ENCODE measurements at regions not wholly inside any gene's neighbourhood (a gene's known extent, or its start where the extent isn't known, plus 50 kb on each side); places are given as distances from the start of the nearest gene placed in this dataset.

DNA sequence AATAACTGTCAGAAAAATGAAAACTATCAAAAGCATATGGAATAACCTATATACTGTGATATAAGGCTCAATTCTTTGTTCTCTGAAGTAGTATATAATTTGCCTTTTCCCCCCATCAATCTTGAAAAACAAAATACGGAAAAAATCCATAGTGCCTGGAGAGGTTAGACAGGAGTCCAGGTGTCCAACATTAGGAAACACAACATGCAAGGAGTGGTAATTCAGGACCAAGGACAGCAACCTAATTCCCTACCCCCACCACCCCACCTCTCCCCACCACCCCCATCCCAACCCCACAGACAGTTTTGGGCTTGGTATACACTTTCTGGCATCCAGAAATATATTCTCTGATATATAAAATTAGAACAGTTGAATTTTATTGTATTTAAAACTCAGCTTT is 55.1 kb upstream of the SLC25A26 start:
- intact Hi-C loops (cut with DNase I, micrococcal nuclease): no loop called here
- DNase-seq (no peak), ATAC-seq (peak; percentile 51)

DNA sequence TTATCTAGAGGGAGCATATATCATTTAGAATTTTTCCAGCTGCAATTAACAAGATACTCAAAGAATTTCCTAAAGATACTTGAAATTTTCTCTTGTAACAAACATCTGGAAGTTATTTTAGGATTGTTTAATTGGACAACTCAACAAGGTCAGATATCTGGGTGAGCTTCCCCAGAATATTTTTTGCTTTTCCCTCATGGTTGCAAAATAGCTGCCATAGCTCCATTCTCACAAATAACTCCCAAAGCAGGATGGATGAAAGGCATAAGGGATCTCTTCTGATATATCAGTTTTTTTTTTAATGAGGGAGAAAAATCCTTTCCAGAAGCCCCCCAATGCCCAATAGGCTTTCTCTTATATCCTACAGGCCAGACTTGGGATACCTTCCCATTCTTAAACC is 56.6 kb upstream of the SLC25A26 start:
- intact Hi-C loops (cut with DNase I, micrococcal nuclease): no loop called here
- no peak for ATAC-seq
- no peak for DNase-seq

DNA sequence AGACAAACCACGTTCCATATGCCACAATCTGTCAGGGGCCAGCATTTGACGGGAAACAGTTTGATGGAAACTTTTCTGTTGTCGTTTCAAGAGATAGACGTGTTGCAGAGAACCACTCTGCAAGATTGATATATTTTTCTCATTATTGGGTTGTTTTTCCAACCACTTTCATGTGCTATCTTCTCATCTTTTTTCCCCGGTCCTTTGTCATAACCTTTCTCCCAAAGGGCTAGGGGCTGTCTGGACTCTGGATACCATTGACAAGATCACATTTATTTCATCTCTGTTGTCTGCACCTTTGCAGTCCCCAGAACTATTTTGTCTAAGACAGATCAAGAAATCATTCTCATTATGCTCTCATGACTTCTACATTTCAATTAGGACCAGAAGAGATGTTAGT is 57.6 kb upstream of the SLC25A26 start:
- no peak for ATAC-seq
- DNase-seq: no peak
- intact Hi-C loops (cut with DNase I, micrococcal nuclease): no loop called here

DNA sequence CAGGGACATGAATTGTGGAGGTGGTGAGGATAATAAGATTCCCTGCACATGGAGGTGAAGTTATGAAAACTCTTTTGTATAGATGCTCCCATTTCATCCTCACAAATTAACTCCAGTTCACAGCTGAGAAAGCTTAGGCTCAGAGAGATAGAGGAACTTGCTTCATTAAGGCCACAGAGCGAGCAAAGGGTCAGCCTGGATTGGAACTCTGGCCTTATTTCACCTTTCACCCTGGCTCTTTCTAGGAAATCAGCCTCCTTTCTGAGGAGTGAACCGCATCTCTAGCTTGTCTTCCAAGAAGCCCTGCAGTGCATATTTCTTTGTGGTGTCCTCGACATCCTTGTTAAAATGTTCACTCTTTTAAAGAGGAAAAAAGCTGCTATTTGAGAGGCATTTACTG is 58.0 kb upstream of the SLC25A26 start:
- DNase-seq (no peak), ATAC-seq (no peak)
- intact Hi-C loops (cut with DNase I, micrococcal nuclease): no loop called here

DNA sequence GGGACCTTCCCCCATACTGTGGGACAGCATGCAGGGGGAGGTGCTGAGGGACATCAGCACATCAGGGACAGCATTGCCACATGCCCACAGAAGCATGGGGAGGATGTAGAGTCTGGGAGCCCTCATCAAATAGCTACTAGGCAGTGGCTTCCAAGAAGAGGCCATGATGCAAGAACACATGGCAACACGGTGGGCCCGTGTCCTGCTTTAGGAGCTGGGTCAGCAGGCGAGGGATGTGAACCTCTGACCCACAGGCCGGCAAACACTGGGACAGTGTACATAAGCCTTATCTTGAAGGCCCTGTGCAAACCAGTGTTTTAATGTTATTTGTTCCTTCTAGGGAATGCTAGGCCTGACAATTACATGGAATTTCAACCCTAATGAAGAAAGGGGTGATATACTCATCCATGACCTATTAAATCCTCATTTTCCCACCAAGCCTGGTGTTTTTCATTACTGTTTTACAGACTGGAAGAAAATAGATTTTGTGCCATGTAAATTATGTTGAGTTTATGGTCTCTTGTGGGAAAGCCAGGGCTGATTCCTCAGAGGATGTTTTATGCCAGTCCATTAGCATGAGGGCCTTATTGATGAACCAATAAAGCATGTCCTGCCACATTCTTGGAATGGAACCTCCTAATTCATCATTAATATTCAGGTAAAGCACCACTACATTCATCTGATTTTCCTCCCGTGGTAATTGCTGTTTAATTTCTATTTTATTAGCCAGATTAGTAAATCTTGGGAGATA is 61.7 kb upstream of the SLC25A26 start:
- DNase-seq: no peak
- ATAC-seq: no peak
- intact Hi-C loops (cut with DNase I, micrococcal nuclease): no loop called here

DNA sequence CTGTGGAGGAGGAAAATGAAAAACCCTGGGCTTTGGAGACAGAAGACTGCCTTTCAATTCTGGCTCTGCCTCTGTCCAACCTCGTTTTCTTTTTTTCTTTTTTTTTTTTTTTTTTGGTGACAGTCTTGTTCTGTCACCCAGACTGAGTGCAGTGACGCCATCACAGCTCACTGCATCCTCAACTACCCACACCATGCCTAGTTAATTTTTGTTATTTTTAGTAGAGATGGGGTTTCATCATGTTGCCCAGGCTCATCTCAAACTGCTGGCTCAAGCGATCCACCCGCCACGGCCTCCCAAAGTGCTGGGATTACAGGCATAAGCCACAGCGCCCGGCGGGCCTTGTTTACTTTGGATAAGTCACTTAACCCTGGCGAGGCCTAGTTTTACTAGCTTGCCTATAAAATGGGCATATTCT is 66.3 kb upstream of the SLC25A26 start:
- intact Hi-C loops (cut with DNase I, micrococcal nuclease): no loop called here
- no peak for DNase-seq
- ATAC-seq: no peak

DNA sequence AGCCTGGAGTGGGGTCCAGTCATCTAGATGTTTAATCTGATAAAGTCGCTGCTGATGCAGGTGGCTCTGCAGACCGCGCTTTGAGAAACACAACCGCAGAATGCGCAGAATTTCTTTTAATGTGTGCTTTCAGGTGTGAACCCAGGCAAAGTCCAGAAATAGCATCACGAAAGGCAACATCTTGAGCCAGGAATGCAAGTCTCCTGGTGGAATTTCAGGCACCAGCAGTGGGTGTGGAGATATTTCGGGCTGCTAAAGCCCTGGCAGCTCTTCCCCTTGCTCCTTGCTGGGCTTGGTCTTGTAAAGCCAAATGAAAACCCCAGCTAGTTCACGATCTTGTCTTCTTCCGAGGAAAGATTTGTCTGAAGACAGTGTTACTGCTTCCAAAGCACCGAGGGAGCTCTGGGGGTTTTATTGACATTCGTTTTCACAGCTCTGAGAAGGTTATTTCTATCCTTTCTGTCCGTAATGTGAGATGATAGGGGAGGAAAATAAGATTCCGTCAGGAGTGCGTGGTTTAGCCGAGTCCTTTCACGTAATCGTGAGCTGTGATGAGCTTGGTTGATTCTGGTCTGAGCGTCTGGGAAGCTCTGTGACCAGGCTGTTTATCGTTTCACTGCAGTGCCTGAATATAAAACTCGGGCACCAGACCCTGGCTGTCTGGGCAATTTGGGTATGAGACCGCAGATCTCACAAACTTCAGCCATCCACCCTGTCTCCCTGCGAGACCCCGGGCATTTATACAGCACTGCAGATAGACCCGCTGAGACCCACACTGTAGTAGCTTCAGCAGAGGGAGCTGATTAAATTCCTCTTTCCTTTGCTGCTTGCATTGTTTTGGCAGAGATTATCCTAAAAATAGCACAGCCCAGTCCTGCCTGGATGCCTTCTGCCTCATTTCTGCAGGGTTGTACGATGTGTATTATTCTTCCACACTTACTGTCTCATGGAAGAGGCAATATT is 67.0 kb upstream of the SLC25A26 start:
- intact Hi-C loops (cut with DNase I, micrococcal nuclease): no loop called here
- ATAC-seq: no peak
- no peak for DNase-seq

DNA sequence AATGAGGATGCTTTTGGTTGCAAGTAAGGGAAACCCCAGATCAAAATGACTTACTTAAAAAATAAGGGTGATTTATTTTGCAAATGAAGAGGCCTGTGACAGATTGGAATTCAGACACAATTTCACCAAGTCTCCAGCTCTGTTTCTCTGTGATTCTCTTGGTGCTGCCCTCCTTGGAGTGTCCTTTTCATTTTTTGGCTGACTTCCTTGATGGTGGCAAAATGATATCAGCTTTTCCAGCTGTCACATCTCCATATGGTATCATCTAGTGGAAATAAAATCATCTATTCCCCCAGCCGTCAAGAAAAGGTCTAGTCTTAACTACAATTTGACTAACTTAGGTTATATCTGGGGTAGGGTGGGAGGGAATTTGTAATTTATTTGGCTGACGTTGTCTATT is 68.5 kb upstream of the SLC25A26 start:
- intact Hi-C loops (cut with DNase I, micrococcal nuclease): no loop called here

DNA sequence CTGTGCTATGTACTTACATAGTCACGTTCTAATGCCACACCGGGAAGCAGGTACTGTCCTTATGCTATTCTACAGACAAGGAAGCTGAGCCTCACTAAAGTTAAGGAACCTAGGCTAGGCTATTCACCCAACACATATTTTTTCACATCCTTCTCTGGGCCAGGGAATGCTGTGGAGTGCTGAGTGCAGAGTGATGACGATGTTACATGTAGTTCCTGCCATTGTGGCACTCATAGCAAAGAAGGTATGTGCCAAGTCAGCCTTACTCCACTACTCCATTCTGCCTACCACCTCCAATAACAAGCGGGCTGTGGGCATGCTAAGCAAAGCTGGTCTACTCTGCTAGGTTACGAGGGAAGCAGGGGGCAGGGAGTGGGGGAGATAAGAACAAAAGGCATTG is 69.8 kb upstream of the SLC25A26 start:
- intact Hi-C loops (cut with DNase I, micrococcal nuclease): no loop called here
- ATAC-seq: no peak
- no peak for DNase-seq

More for the DNA sequence above, 68.5 kb upstream of the SLC25A26 start:
- DNase-seq (no peak), ATAC-seq (no peak)

DNA sequence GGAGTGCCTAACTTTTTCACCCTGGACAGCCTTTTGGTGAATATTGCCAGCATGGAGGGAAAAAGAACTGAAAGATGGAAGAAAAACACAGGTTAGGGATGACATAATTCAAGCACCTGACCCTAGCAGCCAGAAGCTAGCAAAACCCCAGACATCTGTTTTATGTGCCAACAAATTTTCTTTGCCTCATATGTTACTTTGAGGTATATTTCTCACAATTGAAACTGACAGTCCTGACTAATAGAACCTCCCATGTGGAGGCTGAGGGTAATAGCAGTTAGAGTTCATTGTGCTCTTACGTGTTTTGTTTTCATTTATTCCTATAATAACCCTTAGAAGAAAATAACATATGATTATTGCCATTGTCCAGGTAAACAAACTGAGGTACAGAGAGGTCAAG is 71.5 kb upstream of the SLC25A26 start:
- DNase-seq (no peak), ATAC-seq (no peak)
- intact Hi-C loops (cut with DNase I, micrococcal nuclease): no loop called here

DNA sequence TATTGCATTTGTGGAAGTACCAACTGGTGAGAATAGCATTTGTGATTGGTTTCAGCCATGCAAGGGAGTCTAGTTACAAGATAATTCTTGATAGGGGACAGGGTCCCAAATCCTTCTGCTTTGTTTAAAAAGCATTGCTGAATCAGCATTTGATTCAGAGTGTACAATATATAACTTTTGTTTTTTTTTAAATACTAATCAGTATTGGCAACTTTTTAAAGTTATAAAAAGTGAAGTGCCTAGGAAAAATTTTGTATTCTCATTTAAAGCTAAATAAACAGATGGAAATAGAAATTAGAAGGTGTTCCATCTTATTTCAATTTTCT is 75.4 kb upstream of the SLC25A26 start:
- DNase-seq (no peak), ATAC-seq (no peak)
- intact Hi-C loops (cut with DNase I, micrococcal nuclease): no loop called here

DNA sequence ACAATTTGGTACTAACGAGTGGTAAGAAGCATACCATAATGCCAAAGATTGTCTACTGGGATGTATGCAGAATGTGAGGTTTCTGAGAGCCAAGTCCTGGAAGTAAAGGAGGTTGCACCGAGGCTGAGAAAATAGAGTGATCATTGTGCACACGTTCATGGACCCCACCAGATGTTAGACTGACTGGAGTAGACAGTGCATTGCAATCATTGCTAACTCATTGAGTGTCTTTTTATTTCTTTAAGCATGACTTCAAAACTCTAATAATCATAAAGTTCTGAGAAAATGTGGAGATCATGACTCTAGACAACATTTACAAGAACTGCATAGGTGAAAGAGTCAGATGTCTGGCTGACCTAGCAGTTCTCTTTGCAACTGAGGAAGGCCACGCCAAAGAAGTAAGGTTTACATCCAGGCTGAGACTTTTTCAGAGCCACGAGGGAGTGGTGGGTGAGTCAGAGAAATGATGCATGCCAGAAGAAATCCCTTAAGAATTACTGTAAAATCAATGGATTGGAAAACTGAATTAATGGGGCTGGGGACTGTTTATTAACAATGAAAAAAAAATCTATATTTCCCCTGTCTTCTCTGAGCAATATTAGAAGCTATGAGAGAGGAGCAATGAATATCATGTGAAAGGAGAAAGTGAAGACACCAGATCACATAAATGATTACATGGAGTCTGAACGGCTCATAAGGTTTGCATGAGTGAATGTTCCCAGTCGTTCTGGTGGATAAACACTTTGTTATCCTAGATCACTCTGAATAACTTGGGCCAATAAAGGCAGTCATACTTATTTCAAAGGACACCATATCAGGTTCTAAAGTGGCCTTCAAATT is 76.0 kb upstream of the SLC25A26 start:
- no peak for ATAC-seq
- intact Hi-C loops (cut with DNase I, micrococcal nuclease): no loop called here
- DNase-seq: no peak

DNA sequence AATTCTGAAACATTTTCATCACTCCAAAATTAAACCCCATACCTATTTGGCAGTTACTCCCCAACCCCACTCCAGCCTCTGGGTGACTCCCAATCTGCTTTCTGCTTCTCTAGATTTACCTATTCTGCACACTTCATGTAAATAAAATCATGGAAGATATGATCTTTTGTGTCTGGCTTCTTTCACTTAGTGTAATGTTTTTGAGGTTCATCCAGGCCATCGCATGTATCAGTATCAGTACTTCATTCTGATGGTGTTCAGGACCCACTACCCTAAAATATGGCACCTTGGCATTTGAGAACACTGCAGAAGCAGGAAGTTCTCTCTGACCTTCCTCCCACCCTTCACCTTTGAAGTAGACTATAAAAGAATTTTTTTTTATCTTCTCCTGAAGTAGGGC is 78.7 kb upstream of the SLC25A26 start:
- intact Hi-C loops (cut with DNase I, micrococcal nuclease): no loop called here
- ATAC-seq: no peak
- DNase-seq: no peak

DNA sequence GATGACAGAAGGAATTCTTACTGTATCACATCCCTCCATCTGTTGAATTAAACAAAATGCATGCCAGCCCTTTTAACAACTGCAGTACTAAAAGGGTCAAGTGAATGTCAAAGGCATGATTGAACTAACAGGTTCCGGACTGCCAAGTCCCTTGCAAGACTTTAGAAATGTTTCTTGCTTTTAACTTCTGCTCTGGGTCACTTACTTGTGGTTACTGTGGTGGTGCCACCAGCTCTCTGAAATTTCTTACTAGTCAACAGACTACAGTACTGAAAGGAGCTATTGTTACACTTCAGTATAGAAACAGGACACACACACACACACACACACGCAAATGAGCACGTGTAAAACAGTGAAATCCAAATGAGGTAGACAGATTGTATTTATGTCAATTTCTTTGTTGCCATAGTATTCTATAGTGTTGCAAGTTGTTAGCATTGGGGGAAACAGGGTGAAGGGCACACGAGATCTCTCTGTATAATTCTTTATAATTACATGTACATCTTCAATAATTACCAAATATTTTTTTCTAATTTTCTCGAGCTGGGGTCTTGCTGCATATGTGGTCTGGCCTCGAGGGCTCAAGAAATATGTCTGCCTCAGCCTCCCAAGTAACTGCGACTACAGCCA is 79.9 kb upstream of the SLC25A26 start:
- DNase-seq: no peak
- ATAC-seq: no peak
- intact Hi-C loops (cut with DNase I, micrococcal nuclease): no loop called here

DNA sequence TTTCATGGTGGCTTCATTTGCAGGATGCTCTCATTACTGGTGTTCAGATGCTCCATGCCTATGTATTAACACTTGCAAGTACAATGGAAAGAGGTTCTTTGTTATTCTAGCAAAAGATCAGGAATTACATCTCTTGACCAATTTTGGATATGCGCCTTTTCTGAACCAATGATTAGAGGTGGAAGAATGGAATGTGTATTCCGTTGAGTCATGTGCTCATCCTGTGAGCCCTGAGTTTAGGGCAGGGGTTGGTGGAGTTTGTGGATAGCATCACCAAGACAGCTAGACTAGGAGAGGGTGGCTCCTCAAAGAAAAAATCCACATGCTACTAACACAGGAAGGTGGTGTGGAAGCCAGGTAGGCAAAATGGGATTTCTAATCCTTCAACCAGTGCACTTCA is 80.7 kb upstream of the SLC25A26 start:
- ATAC-seq (no peak), DNase-seq (no peak)
- intact Hi-C loops (cut with DNase I, micrococcal nuclease): no loop called here

DNA sequence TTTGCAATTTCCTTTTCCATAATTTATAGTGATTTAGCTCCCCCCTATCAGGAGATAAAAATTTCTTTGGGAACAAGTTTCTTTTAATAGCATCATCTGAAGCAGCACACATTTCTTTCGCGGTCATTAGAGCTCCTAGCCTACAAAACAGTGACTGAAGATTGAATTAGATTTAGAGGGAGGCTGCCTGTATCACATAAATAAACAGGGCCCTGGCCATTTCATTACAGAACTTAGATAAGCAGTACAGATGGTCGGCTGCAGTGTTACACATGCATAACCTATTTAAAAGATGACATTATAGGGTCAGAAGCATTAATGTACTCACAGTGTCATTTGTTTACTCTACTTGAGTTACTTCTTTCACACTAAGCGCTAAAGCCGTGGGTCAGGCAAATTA is 81.4 kb upstream of the SLC25A26 start:
- ATAC-seq (no peak), DNase-seq (no peak)
- intact Hi-C loops (cut with DNase I, micrococcal nuclease): no loop called here

DNA sequence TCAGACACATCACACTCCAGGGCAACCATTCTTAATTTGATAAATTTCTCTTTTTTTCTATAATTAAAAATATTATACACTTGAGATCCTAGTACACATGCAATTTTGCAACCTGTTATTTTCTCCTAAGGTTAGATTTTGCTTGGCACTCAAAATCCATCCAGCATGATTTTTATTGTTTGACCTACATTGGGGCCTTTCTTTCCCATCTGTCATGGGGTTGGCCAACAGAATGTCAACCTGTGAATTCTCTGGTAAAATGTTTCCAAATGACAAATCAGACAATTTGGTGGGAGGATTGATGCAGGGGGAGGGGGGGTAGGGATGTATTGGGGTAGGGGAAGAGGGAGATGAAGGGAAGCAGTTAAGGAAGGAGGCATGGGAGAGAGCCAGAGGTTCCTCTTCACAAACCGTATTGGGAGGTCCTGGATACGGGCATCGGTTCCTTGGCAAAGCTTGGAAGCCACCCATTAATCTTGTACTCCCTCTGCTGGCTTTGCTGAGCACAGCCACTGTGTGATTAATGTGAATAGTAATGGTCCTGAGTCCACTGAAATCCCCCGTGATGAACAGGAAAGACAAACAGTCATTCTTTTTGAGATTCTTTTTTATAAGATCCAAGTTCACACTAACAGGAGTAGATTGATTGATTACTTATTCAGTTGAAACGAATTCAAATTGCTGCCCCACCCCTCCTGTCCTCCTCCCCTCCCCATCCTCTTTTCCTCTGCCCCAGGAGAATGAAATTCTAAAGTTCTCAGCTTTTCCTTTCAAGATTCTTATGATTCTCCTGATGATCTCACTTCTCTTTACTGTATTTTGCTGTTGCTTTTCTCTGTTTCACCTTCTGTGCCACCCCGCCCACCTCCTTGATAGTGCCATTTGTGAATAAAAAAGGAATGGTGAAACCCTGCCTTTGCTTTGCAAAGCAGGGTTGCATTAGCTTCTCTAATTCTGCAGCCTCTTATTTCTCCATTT is 82.2 kb upstream of the SLC25A26 start:
- peak; percentile 96 for ATAC-seq
- DNase-seq: peak; percentile 28 to 55
- intact Hi-C loops (cut with DNase I, micrococcal nuclease): no loop called here

DNA sequence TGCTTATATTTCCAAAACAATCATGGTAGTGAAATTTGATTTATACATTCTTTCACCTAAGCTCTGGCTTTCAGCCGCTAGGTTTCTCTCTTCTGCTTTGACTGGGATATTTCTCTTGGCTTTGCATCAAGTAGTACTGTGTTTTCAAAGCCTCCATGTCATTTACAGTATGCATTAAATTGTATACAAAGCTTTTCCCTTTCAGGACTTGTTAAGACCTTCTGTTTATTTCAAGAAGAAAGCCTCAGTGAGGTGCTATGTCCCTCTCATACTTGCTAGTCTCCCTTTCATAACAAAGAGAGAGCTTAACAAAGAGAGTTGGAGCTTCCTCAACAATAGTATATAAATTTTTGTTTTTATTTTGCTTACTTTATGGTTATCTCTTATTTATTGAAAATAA is 84.2 kb upstream of the SLC25A26 start:
- intact Hi-C loops (cut with DNase I, micrococcal nuclease): loop anchor here in 1 of 2 donors (2.0 kb wide), 1 partner anchor 352 kb away; no protein-coding TSS in a partner anchor
- ATAC-seq (no peak), DNase-seq (no peak)
